ENCODE measurements at regions not wholly inside any gene's neighbourhood (a gene's known extent, or its start where the extent isn't known, plus 50 kb on each side); places are given as distances from the start of the nearest gene placed in this dataset.
"Not testable (repeated sequence)": the region's sequence is repeated elsewhere in the genome, so short reads cannot be mapped to it uniquely, and the experiment has no call there.

DNA sequence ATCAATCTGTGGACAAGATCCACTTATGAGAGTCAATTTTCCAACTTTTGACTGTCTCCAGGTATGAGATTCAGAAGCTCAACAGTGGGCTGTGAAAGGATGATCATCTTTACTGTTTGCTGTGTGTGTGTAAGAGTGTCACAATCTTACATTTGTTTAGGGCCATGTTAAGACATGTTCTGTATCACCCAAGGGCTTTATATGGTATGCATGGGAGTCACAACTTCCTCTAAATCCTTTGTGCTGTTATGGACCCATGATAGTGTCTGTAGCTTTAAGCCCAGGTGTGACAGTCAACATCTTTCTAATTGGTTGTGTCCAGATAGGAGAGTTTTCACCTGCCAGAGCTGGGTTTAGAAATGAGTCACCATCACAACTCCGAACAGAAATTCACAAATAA, 70.2 kb downstream of the ZNF726 start:
- DNase-seq (ENCODE audit: low spot score); in situ Hi-C loops (cut with MboI; ENCODE audit: low pct_unique_long_range_greater_than_20kb, low sequenced_read_pairs, unreplicated experiment): not testable (repeated sequence)

- in situ Hi-C loops (cut with MboI; ENCODE audit: low pct_unique_long_range_greater_than_20kb, low sequenced_read_pairs, unreplicated experiment): no loop called here
- no peak for DNase-seq (ENCODE audit: low spot score)
- no peak for TF ChIP-seq CTCF (IDR thresholded peaks at IDR 0.05; ENCODE audit: extremely low read depth, insufficient read depth, missing control alignments)
These were observed 71.9 kb downstream of the ZNF726 start for GRCh38 chr19:23986623-23987022.

GRCh38 chr19:23991170-23991569, 76.5 kb downstream of the ZNF726 start:
- in situ Hi-C loops (cut with MboI; ENCODE audit: low pct_unique_long_range_greater_than_20kb, low sequenced_read_pairs, unreplicated experiment): no loop called here
- no peak for TF ChIP-seq CTCF (IDR thresholded peaks at IDR 0.05; ENCODE audit: extremely low read depth, insufficient read depth, missing control alignments)

GRCh38 chr19:23992348-23992747, 77.7 kb downstream of the ZNF726 start:
- no peak for DNase-seq (ENCODE audit: low spot score)
- in situ Hi-C loops (cut with MboI; ENCODE audit: low pct_unique_long_range_greater_than_20kb, low sequenced_read_pairs, unreplicated experiment): no loop called here
- TF ChIP-seq CTCF (IDR thresholded peaks at IDR 0.05; ENCODE audit: extremely low read depth, insufficient read depth, missing control alignments): no peak

More at GRCh38 chr19:23991170-23991569, 76.5 kb downstream of the ZNF726 start:
- DNase-seq (ENCODE audit: low spot score): no peak

- DNase-seq (ENCODE audit: low spot score): no peak
- in situ Hi-C loops (cut with MboI; ENCODE audit: low pct_unique_long_range_greater_than_20kb, low sequenced_read_pairs, unreplicated experiment): no loop called here
- TF ChIP-seq CTCF (IDR thresholded peaks at IDR 0.05; ENCODE audit: extremely low read depth, insufficient read depth, missing control alignments): no peak
These were observed 78.8 kb downstream of the ZNF726 start for GRCh38 chr19:23993440-23993839.

DNA sequence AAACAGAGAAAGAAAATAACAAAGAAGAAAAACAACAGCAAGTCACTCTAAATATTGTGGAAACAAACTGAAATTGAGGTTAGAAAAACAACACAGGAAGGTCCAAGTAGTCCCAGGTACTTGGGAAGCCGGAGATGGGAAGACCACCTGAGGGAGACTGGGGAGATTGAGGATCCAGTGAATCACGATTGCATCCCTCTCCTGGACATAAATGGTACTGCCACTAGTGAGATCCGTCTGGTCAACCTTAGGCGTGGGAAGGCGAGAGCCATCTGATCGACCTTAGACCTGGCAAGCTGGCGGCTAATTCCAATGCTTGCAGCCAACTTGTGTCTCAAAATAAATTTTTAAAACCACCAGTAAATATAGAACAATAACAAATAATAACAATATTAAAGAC, 81.9 kb downstream of the ZNF726 start:
- in situ Hi-C loops (cut with MboI; ENCODE audit: low pct_unique_long_range_greater_than_20kb, low sequenced_read_pairs, unreplicated experiment): no loop called here
- DNase-seq (ENCODE audit: low spot score): no peak
- no peak for TF ChIP-seq CTCF (IDR thresholded peaks at IDR 0.05; ENCODE audit: extremely low read depth, insufficient read depth, missing control alignments)

- in situ Hi-C loops (cut with MboI; ENCODE audit: low pct_unique_long_range_greater_than_20kb, low sequenced_read_pairs, unreplicated experiment): no loop called here
- no peak for DNase-seq (ENCODE audit: low spot score)
- no peak for TF ChIP-seq CTCF (IDR thresholded peaks at IDR 0.05; ENCODE audit: extremely low read depth, insufficient read depth, missing control alignments)
These were observed 83.9 kb downstream of the ZNF726 start for GRCh38 chr19:23998568-23998967.
